ENCODE measurements at regions not wholly inside any gene's neighbourhood (a gene's known extent, or its start where the extent isn't known, plus 50 kb on each side); places are given as distances from the start of the nearest gene placed in this dataset.

DNA sequence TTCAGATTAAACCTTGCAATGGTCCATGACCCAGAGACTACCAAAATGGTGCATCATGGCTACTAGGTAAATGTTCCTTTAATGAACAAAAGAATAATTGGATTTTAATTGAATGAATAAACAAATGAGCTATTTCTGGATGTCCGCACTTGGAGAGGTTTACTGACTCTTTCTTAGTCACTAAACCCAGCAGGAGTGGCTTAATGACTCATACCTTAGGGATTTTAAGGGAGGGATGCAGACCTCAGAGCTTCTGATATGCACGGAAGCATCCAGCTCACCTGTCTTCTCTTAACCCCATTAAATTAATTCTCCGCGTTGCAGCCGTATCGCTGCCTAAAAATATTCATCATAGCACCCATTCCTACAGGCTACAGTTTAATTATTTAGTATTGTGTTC, 970.0 kb upstream of the SLC35B3 start:
- Histone ChIP-seq H3K9me3 (no peaks in the 10 kb centered on the region), H3K4me1 (no peaks in the 10 kb centered on the region), H3K27ac (no peak overlapping the region), H3K4me3 (no peak overlapping the region), H3K36me3 (no peaks in the 10 kb centered on the region), H3K27me3 (no peaks in the 10 kb centered on the region)
- in situ Hi-C loops (cut with MboI; ENCODE audit: low sequenced_read_pairs in 4 of 4) (no loop called here), intact Hi-C loops (cut with DNase I; ENCODE audit: low total_unique reads) (no loop called here)
- TF ChIP-seq, protein P1, sequence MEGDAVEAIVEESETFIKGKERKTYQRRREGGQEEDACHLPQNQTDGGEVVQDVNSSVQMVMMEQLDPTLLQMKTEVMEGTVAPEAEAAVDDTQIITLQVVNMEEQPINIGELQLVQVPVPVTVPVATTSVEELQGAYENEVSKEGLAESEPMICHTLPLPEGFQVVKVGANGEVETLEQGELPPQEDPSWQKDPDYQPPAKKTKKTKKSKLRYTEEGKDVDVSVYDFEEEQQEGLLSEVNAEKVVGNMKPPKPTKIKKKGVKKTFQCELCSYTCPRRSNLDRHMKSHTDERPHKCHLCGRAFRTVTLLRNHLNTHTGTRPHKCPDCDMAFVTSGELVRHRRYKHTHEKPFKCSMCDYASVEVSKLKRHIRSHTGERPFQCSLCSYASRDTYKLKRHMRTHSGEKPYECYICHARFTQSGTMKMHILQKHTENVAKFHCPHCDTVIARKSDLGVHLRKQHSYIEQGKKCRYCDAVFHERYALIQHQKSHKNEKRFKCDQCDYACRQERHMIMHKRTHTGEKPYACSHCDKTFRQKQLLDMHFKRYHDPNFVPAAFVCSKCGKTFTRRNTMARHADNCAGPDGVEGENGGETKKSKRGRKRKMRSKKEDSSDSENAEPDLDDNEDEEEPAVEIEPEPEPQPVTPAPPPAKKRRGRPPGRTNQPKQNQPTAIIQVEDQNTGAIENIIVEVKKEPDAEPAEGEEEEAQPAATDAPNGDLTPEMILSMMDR (IDR thresholded peaks at IDR 0.05 in 4 of 5, conservative IDR thresholded peaks at IDR 0.05 in 1 of 5): no peak
- TF ChIP-seq POLR2A (IDR thresholded peaks at IDR 0.05): no peak
- DNase-seq (no peak), ATAC-seq (no peak)

DNA sequence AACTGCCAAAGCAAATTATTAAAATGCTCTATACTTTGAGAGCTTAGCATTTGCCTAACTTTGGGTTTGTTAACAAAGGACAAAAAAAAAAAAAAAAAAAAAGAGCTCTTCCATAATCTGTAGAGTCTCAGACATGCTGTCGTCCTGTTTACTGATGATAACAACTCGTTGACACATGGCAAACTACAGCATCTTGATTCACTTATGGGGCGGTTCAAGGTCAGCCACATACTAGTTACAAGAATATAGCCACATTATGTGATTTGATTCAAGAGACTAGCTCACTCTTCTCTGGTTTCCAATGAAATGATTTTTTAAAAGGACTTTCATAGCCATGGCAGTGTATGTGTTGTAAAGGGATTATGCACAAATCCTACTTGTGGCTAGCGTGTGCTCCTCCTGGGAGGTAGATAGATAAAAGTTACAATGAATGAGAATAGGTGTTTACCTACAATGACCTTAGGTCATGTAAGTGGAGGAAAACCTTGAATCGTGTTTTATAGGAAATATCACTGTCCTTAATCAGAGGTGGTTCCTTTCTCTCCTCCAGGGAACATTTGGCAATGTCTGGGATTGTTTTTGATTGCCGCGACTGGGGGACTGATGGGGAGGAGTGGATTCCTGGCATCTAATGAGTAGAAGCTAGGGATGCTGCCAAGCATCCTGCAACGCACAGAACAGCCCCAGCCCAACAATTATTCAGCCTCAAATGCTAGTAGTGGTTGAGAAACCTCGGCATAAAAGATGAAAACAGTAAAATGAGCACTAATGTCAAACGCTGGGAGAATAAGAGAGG, 969.2 kb upstream of the SLC35B3 start:
- ATAC-seq: no peak
- H3K27ac ChIP-seq: no peak overlapping the region
- H3K27me3 ChIP-seq: no peaks in the 10 kb centered on the region
- TF ChIP-seq, protein P1 (IDR thresholded peaks at IDR 0.05 in 4 of 5, conservative IDR thresholded peaks at IDR 0.05 in 1 of 5): no peak
- no peak for TF ChIP-seq POLR2A (IDR thresholded peaks at IDR 0.05)
- no peaks in the 10 kb centered on the region for H3K4me1 ChIP-seq
- H3K9me3 ChIP-seq: no peaks in the 10 kb centered on the region
- H3K36me3 ChIP-seq: no peaks in the 10 kb centered on the region
- H3K4me3 ChIP-seq: no peak overlapping the region
- in situ Hi-C loops (cut with MboI; ENCODE audit: low sequenced_read_pairs in 4 of 4) (no loop called here), intact Hi-C loops (cut with DNase I; ENCODE audit: low total_unique reads) (no loop called here)
- DNase-seq: no peak

DNA sequence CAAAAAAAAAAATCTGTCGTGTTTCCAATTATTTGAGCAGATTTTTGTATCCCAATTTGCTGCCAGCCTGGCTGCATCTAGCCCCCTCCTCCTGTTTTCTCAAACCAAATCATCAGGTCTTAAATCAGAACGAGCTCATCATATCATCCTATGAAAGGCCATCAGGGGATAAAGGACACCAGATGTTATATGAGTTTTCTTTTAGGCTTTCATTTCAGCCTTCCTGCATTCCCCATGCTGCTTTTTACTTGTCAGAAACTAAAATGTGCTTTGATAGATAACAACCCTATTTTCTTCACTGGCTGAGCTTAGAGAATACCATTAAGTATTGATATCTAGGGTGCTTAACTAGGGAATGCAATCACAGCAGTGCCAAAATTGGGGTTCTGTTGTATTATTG, 968.4 kb upstream of the SLC35B3 start:
- intact Hi-C loops (cut with DNase I; ENCODE audit: low total_unique reads) (no loop called here), in situ Hi-C loops (cut with MboI; ENCODE audit: low sequenced_read_pairs in 4 of 4) (no loop called here)
- DNase-seq: no peak
- Histone ChIP-seq H3K4me1 (no peaks in the 10 kb centered on the region), H3K27ac (no peak overlapping the region), H3K36me3 (no peaks in the 10 kb centered on the region), H3K9me3 (no peaks in the 10 kb centered on the region), H3K27me3 (no peaks in the 10 kb centered on the region), H3K4me3 (no peak overlapping the region)
- TF ChIP-seq, protein P1 (IDR thresholded peaks at IDR 0.05 in 4 of 5, conservative IDR thresholded peaks at IDR 0.05 in 1 of 5): no peak
- no peak for TF ChIP-seq POLR2A (IDR thresholded peaks at IDR 0.05)
- ATAC-seq: no peak

DNA sequence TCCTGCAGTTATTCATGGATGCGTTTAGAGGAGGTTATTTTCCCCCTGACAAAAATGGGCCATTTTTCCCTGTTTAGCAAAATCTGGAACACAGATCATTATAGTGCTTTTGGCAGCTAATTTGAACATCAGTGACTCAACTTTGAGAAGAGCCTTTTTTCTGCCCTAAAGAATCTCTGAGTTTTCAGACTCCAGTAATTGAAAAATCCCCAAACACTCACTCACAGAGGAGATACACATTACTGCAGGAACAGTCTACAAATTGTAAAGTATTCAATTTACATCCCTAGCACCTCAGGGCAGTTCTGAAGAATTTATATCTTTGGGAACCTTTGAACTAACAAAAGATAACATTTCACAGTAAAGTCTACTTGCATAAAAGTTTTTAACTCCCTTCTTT, 966.6 kb upstream of the SLC35B3 start:
- in situ Hi-C loops (cut with MboI; ENCODE audit: low sequenced_read_pairs in 4 of 4): no loop called here
- Histone ChIP-seq H3K9me3 (no peaks in the 10 kb centered on the region), H3K27me3 (no peaks in the 10 kb centered on the region), H3K36me3 (no peaks in the 10 kb centered on the region), H3K27ac (no peak overlapping the region), H3K4me1 (no peaks in the 10 kb centered on the region), H3K4me3 (no peak overlapping the region)
- no peak for ATAC-seq
- no peak for DNase-seq
- no peak for TF ChIP-seq POLR2A (IDR thresholded peaks at IDR 0.05)
- TF ChIP-seq, protein P1 (IDR thresholded peaks at IDR 0.05 in 4 of 5, conservative IDR thresholded peaks at IDR 0.05 in 1 of 5): no peak
- intact Hi-C loops (cut with DNase I; ENCODE audit: low total_unique reads): no loop called here

DNA sequence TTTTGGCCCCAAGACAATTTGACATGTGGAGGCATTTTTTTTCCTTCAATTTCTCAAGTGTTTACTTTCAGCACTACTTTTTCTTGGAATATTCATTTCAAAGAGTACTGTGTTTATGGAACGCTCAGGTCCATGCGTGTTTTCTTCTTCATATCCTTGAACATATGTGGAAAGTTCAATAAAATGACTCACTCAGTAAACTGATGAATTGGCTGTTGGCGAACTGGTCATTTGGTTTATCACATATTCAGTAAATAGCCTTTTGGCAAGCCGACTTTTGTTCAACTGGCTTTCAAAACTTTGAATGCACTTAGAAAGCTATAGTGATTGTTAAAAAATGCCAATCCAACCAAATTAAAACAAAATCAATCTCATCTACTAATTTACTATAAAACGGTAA, 964.6 kb upstream of the SLC35B3 start:
- Histone ChIP-seq H3K27ac (no peak overlapping the region), H3K9me3 (no peaks in the 10 kb centered on the region), H3K36me3 (no peaks in the 10 kb centered on the region), H3K4me3 (no peak overlapping the region), H3K4me1 (no peaks in the 10 kb centered on the region), H3K27me3 (no peaks in the 10 kb centered on the region)
- in situ Hi-C loops (cut with MboI; ENCODE audit: low sequenced_read_pairs in 4 of 4): no loop called here
- no peak for TF ChIP-seq POLR2A (IDR thresholded peaks at IDR 0.05)
- TF ChIP-seq, protein P1 (IDR thresholded peaks at IDR 0.05 in 4 of 5, conservative IDR thresholded peaks at IDR 0.05 in 1 of 5): no peak
- intact Hi-C loops (cut with DNase I; ENCODE audit: low total_unique reads): no loop called here
- ATAC-seq (no peak), DNase-seq (no peak)

Data from gastrocnemius medialis (tissue), 4 donors.